ENCODE measurements at regions not wholly inside any gene's neighbourhood (a gene's known extent, or its start where the extent isn't known, plus 50 kb on each side); places are given as distances from the start of the nearest gene placed in this dataset.

GRCh38 chr2:118301248-118301647 lies 213.0 kb downstream of the INSIG2 start:
- no peak for DNase-seq (ENCODE audit: extremely low read depth, low read depth)
- H3K4me3 ChIP-seq (replicated peaks; ENCODE audit: low read depth, low read length), result no peak overlapping the region
- TF ChIP-seq CTCF (IDR thresholded peaks at IDR 0.05; ENCODE audit: low read depth, low read length, missing control alignments), result no peak

GRCh38 chr2:118300832-118301231 lies 212.6 kb downstream of the INSIG2 start:
- DNase-seq (ENCODE audit: extremely low read depth, low read depth), result no peak
- no peak for TF ChIP-seq CTCF (IDR thresholded peaks at IDR 0.05; ENCODE audit: low read depth, low read length, missing control alignments)

DNA sequence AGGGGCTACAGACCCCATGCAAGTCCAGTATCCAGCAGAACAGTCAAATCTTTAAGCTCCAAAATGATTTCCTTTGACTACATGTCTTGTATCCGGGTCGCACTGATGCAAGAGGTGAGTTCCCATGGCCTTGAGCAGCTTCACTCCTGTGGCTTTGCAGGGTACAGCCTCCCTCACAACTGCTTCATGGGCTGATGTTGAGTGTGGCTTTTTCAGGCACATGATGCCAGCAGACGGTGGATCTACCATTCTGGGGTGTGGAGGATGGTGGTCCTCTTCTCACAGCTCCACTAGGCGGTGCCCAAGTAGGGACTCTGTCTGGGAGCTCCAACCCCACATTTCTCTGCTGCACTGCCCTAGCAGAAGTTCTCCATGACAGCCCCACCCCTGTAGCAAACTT lies 208.4 kb downstream of the INSIG2 start:
- DNase-seq (ENCODE audit: extremely low read depth, low read depth), result no peak
- no peak for TF ChIP-seq CTCF (IDR thresholded peaks at IDR 0.05; ENCODE audit: low read depth, low read length, missing control alignments)
- no peak overlapping the region for H3K4me3 ChIP-seq (replicated peaks; ENCODE audit: low read depth, low read length)

More at GRCh38 chr2:118300832-118301231, 212.6 kb downstream of the INSIG2 start:
- no peak overlapping the region for H3K4me3 ChIP-seq (replicated peaks; ENCODE audit: low read depth, low read length)

GRCh38 chr2:118295592-118296390 lies 207.5 kb downstream of the INSIG2 start:
- DNase-seq (ENCODE audit: extremely low read depth, low read depth), result no peak
- no peak for TF ChIP-seq CTCF (IDR thresholded peaks at IDR 0.05; ENCODE audit: low read depth, low read length, missing control alignments)
- no peak overlapping the region for H3K4me3 ChIP-seq (replicated peaks; ENCODE audit: low read depth, low read length)

DNA sequence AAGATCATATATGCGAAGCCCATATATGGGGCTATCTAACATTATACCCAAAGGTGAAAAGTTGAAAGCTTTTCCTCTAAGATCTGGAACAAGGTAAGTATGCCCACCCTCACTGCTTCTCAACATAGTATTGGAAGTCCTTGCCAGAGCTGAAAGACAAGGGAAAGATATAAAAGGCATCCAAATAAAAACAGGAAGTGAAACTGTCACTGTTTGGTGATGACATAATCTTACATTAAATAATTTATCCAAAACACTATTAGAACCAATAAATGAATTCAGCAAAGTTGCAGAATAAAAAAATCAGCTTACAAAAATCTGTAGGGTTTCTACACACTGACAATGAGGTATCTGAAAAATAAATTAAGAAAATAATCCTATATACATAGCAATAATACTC lies 205.8 kb downstream of the INSIG2 start:
- no peak for TF ChIP-seq CTCF (IDR thresholded peaks at IDR 0.05; ENCODE audit: low read depth, low read length, missing control alignments)
- no peak for DNase-seq (ENCODE audit: extremely low read depth, low read depth)
- H3K4me3 ChIP-seq (replicated peaks; ENCODE audit: low read depth, low read length), result no peak overlapping the region

DNA sequence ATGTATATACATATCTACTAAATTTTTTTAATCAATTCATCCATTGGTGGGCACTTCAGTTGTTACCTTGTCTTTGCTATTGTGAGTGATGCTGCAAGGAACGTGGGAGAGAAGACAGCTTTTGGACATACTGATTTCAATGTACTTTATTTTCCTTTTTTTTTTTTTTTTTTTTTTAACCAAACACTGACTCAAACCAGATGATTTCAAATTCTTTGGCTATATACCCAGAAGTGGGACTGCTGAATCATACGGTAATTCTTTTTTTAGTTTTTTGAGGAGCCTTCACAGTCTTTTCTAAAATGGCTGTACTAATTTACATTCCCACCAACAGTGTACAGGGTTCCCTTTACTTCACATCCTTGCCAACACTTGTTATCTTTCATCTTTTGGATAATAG lies 204.7 kb downstream of the INSIG2 start:
- DNase-seq (ENCODE audit: extremely low read depth, low read depth), result no peak
- no peak overlapping the region for H3K4me3 ChIP-seq (replicated peaks; ENCODE audit: low read depth, low read length)
- no peak for TF ChIP-seq CTCF (IDR thresholded peaks at IDR 0.05; ENCODE audit: low read depth, low read length, missing control alignments)
